Pancreas (tissue), 10 donors: ENCODE measurements at regions not wholly inside any gene's neighbourhood (a gene's known extent, or its start where the extent isn't known, plus 50 kb on each side); places are given as distances from the start of the nearest gene placed in this dataset.
A peak's percentile ranks its signal among the peaks of the same experiment; 100 is the strongest.

Experiments used
- ATAC-seq, 4 donors: fragments of 200-7000 bp; cut with Tn5 transposase; one replicate each; pipeline versions ENCODE4 v1.8.0 to v1.9.1; 2020; ENCODE audit warnings: mild to moderate bottlenecking in 4 of 4, moderate library complexity in 4 of 4
- DNase-seq, 6 donors: peaks; one replicate each; pipeline ENCODE4 v3.0.0-alpha.2; 2020
- FAIRE-seq: peaks from 2 replicates; lab custom pipeline; 2012; peaks lifted over from hg19 to GRCh38; lab: Jason Lieb, UNC
- H3K27ac ChIP-seq, 4 donors: fragments of 200-600 bp; sonication (generic); 1 replicate in 3 of 4; 2 replicates in 1 of 4; pipeline versions ENCODE4 v1.5.0 to v1.8.0; 2020
- H3K27me3 ChIP-seq, 4 donors: fragments of 200-600 bp; one replicate each; pipeline ENCODE4 v1.8.0; 2021
- H3K36me3 ChIP-seq, 3 donors: fragments of 200-600 bp; sonication (generic) in 1 of 3; one replicate each; pipeline versions ENCODE4 v1.5.0 to v1.8.0; 2020 to 2021
- H3K4me1 ChIP-seq, 3 donors: fragments of 200-600 bp; one replicate each; pipeline ENCODE4 v1.8.0; 2021
- H3K4me3 ChIP-seq, 4 donors: fragments of 200-600 bp; sonication (generic) in 2 of 4; one replicate each; pipeline versions ENCODE4 v1.5.0 to v1.8.0; 2020 to 2021
- H3K9me3 ChIP-seq, 4 donors: fragments of 200-600 bp; one replicate each; pipeline ENCODE4 v1.8.0; 2021
- CTCF ChIP-seq, 4 donors: fragments of 200-600 bp; sonication (generic) in 3 of 4; IDR thresholded peaks; one replicate each; pipeline versions ENCODE4 v1.5.0 to v1.8.0; 2021; ENCODE audit warnings: antibody characterized with exemption in 4 of 4
- WGBS, 2 donors: extraction: QIAGEN DNeasy Blood & Tissue Kit; methylation state at CpG; one replicate each; pipeline ENCODE4 v1.1.7; 2013; 5-methylcytosine and 5-hydroxymethylcytosine counted together
- intact Hi-C, 3 donors: fragments of 100-400 bp; cut with DNase I; formaldehyde crosslinking; loops; one replicate each; pipeline versions ENCODE4 v1.11.1 to v1.14.2; 2022
- donor health status: healthy with polysubstance abuse.
- donor health status: DM: no; HTN: no; CAD: no; lungs with moderate emphysema.
- donor health status: DM: no; HTN: no; CAD: no.
- donor health status: control.
- donor health status: control.
- donor health status: Bipolar disorder and iron deficiency.
- donor health status: DM: yes; HTN: yes; CAD: no.
- donor health status: DM: no; HTN: no; CAD: no.
- donor health status: DM: no; HTN: no; CAD: no.
- donor health status: DM: yes; HTN: yes; CAD: no.

- no peak for TF ChIP-seq CTCF (IDR thresholded peaks at IDR 0.05)
- Histone ChIP-seq H3K36me3 (no peaks in the 10 kb centered on the region), H3K27ac (no peak overlapping the region), H3K9me3 (no peaks in the 10 kb centered on the region), H3K27me3 (no peaks in the 10 kb centered on the region), H3K4me3 (no peak overlapping the region), H3K4me1 (no peaks in the 10 kb centered on the region)
- ATAC-seq (no peak), DNase-seq (no peak), FAIRE-seq (no peak)
- 58 to 76% methylated on average over 2 of the region's 2 CpGs for WGBS, 2 donors
- intact Hi-C loops, result no loop called here
Observed at GRCh38 chr2:18176679-18177215, 298.3 kb downstream of the KCNS3 start.

GRCh38 chr2:18172607-18173006, 294.1 kb downstream of the KCNS3 start:
- 89 to 93% methylated on average over 2 of the region's 2 CpGs for WGBS, 2 donors
- Histone ChIP-seq H3K9me3 (no peaks in the 10 kb centered on the region), H3K4me3 (no peak overlapping the region), H3K27me3 (no peaks in the 10 kb centered on the region), H3K36me3 (no peaks in the 10 kb centered on the region), H3K4me1 (no peaks in the 10 kb centered on the region), H3K27ac (no peak overlapping the region)
- intact Hi-C loops, result no loop called here
- FAIRE-seq, result no peak
- no peak for DNase-seq
- no peak for ATAC-seq
- no peak for TF ChIP-seq CTCF (IDR thresholded peaks at IDR 0.05)

- ATAC-seq (peak; percentile 31 to 61 (median 50)), DNase-seq (peak in 1 of 6 donors; percentile 13), FAIRE-seq (no peak)
- TF ChIP-seq CTCF (IDR thresholded peaks at IDR 0.05), result no peak
- Histone ChIP-seq H3K4me3 (no peak overlapping the region), H3K4me1 (no peaks in the 10 kb centered on the region), H3K9me3 (no peaks in the 10 kb centered on the region), H3K36me3 (no peaks in the 10 kb centered on the region), H3K27ac (no peak overlapping the region), H3K27me3 (no peaks in the 10 kb centered on the region)
- 54 to 59% methylated on average over 7 of the region's 7 CpGs for WGBS, 2 donors
- intact Hi-C loops, result no loop called here
Observed at GRCh38 chr2:18171191-18172139, 293.0 kb downstream of the KCNS3 start.

- intact Hi-C loops, result no loop called here
- H3K9me3 ChIP-seq, result no peaks in the 10 kb centered on the region
- no peaks in the 10 kb centered on the region for H3K36me3 ChIP-seq
- ATAC-seq (no peak), FAIRE-seq (no peak), DNase-seq (no peak)
- no peak overlapping the region for H3K4me3 ChIP-seq
- no peak for TF ChIP-seq CTCF (IDR thresholded peaks at IDR 0.05)
- 48 to 61% methylated on average over 1 of the region's 1 CpG for WGBS, 2 donors
- H3K4me1 ChIP-seq, result no peaks in the 10 kb centered on the region
- no peak overlapping the region for H3K27ac ChIP-seq
- no peaks in the 10 kb centered on the region for H3K27me3 ChIP-seq
Observed at GRCh38 chr2:18170642-18171041, 292.2 kb downstream of the KCNS3 start.

- TF ChIP-seq CTCF (IDR thresholded peaks at IDR 0.05), result no peak
- no peaks in the 10 kb centered on the region for H3K36me3 ChIP-seq
- H3K27me3 ChIP-seq, result no peaks in the 10 kb centered on the region
- intact Hi-C loops, result no loop called here
- FAIRE-seq, result no peak
- no peak for DNase-seq
- H3K4me1 ChIP-seq, result no peaks in the 10 kb centered on the region
- H3K27ac ChIP-seq, result no peak overlapping the region
- no peak overlapping the region for H3K4me3 ChIP-seq
- H3K9me3 ChIP-seq, result no peaks in the 10 kb centered on the region
- WGBS, 2 donors, result 82 to 90% methylated on average over 1 of the region's 1 CpG
- ATAC-seq, result no peak
Observed at GRCh38 chr2:18169893-18170175, 291.4 kb downstream of the KCNS3 start.
